ENCODE measurements at regions not wholly inside any gene's neighbourhood (a gene's known extent, or its start where the extent isn't known, plus 50 kb on each side); places are given as distances from the start of the nearest gene placed in this dataset.
A peak's percentile ranks its signal among the peaks of the same experiment; 100 is the strongest.

DNA sequence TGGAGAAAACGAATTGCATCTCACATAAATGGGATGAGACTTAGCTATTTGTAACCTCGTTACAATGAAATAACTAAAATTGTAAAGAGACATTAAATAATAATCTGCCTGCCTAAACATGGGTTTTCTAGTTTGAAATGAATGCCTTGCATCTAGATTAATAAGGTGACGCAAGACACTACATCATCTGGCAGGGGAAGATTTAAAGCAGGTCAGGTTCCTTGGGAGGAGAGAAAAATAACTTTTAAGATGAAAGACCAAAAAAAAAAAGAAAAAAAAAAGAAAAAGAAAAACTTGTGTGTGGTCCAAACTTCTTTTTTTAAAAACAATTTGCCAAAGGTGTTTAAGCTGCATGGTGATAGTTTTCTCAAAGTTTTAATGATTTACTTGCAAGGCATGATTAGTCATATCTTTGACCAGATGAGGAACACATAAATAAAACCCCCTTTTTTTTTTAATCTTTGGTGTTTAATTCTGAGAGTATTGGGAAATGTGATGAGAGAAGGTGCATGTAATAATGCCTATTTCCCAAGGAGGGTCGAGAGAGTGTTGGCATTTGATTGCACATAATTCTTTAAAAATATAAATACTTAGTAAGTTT, 122.9 kb upstream of the ADAMTSL1 start:
- DNase-seq = no peak

GRCh38 chr9:18352711-18353110, 121.2 kb upstream of the ADAMTSL1 start:
- no peak for DNase-seq

DNA sequence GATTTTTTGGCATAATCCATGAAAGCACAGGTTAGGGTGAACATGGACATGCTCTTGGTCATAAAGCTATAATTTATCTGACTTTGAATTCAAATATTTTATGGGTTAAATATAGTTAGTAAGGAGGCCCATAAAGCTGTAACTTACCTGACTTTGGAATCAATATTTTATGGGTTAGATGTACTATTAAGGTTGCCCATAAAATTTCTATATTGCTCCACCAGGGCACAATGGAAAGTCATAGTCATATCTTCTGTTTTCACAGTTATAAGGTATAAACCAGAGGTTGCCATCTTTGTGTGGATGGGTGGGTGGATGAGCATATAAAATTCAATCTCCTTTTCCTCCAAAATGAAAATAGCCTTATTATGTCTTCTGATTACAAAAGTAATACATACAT, 120.5 kb upstream of the ADAMTSL1 start:
- no peak for DNase-seq

- no peak for DNase-seq
Observed at GRCh38 chr9:18357321-18357720, 116.6 kb upstream of the ADAMTSL1 start.

DNA sequence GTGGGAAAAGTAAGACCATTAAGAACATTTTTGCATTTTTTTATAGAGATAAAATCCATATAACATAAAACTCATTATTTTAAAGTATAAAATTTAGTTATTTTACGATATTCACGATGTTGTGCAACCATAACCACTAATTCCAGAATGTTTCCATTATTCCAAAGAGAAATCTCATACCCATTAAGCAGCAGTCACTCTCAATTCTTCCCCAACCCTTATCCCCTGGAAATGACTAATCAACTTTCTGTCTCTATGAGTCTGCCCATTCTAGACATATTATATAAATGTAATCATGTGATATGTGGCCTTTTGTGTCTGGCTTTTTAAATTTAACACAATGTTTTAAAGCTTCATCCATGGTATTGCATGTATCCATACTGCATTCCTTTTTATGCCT, 115.6 kb upstream of the ADAMTSL1 start:
- no peak for DNase-seq

GRCh38 chr9:18359335-18359734, 114.6 kb upstream of the ADAMTSL1 start:
- no peak for DNase-seq

DNA sequence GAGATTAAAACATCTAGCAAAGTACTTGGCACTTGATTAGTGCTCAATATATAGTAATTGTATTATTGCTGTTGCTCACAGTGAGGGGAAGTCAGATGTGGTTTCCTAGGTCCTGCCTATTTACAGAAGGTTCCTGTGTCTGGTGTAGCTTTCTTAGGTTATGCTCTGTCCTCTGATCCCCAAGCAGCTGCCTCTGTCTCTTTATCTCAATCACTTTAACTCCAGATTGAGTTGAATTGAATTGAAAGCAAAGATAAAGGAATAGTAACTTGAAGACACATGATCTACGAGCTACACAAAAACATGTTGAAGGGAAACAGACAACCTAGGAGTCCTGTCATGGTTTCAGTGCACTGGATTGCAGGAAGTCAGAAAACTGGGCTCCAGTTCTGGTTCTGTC, 113.9 kb upstream of the ADAMTSL1 start:
- DNase-seq = no peak

GRCh38 chr9:18361646-18362045, 112.3 kb upstream of the ADAMTSL1 start:
- DNase-seq = no peak

- no peak for DNase-seq
Observed at GRCh38 chr9:18362166-18362565, 111.8 kb upstream of the ADAMTSL1 start.

- no peak for DNase-seq
Observed at GRCh38 chr9:18362901-18363685, 110.9 kb upstream of the ADAMTSL1 start.

GRCh38 chr9:18365651-18366050, 108.3 kb upstream of the ADAMTSL1 start:
- DNase-seq = no peak

GRCh38 chr9:18366184-18366583, 107.8 kb upstream of the ADAMTSL1 start:
- DNase-seq = no peak

GRCh38 chr9:18368206-18368605, 105.7 kb upstream of the ADAMTSL1 start:
- DNase-seq = no peak

- no peak for DNase-seq
Observed at GRCh38 chr9:18371141-18371540, 102.8 kb upstream of the ADAMTSL1 start.

DNA sequence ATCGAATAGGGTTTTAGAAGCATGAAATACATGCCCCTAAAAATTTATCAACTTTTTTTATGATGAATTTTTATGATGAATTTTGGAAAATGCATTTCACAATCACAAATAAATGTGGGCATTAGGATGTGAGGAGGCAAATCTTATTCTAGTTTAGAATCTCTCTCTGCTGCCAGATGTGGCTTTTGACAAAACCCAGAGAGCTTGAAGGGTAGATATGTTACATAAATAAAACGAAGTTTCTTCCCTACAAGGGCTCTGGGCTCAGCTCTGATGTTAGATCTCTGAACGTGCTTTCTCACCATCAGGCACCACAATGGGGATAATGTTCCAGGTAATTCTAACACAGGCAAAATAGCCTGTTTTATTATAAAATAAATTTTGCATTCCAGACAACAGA, 102.3 kb upstream of the ADAMTSL1 start:
- no peak for DNase-seq

- DNase-seq = no peak
Observed at GRCh38 chr9:18379073-18379811, 94.7 kb upstream of the ADAMTSL1 start.

- DNase-seq = no peak
Observed at GRCh38 chr9:18382243-18382642, 91.7 kb upstream of the ADAMTSL1 start.

DNA sequence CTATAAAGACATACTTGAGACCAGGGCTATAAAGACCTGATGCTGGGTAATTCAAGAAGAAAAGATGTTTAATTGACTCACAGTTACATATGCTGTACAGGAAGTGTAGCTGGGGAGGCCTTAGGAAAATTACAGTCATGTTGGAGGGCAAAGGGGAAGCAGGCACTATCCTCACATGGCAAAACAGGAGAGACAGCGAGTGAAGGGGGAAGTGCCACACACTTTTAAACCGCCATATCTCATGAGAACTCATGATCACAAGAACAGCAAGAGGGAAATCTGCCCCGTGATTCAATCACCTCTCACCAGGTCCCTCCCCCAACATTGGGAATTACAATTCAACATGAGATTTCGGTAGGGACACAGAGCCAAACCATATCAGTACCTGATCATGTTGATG, 89.9 kb upstream of the ADAMTSL1 start:
- no peak for DNase-seq

- DNase-seq = no peak
Observed at GRCh38 chr9:18385696-18386490, 88.1 kb upstream of the ADAMTSL1 start.

- no peak for DNase-seq
Observed at GRCh38 chr9:18390393-18390792, 83.6 kb upstream of the ADAMTSL1 start.

DNA sequence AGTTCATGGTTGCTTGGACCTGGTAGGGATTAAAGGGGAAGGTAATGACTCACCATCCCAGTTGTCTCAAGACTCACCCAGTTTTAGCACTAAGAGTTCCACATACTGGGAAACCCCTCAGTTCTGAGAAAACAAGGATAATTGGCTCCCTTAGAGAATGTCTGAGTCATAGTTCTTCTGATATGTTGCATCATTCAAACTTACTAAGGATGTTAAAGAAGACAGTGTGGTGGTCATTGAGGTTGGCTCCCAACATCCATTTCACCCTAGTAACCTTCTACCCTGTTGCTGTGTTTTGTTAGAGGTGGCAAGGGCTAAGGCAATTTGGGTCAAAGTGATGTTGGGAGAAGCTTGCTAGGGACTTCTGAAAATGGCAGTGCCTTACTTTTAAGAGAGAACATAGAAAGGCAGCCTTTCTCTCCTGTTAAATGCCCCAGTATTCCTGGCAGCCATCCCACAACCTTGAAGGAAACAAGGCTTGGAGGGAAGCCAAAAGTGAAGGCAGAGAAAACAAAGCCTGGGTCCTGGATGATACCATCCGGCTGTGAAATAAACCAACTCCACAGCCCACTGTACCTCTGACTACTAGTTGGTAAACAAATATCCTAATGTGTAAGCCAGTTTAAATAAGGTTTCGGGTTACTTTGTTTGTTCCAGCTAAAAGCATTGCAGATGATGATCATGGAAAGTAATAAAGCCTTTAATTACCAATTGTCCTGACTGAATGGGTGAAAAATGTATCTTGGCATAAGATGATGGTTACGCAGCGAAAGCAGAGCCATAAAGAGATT, 80.4 kb upstream of the ADAMTSL1 start:
- peak; percentile 55 for DNase-seq
